HEK293 (cell line): ENCODE measurements at regions not wholly inside any gene's neighbourhood (a gene's known extent, or its start where the extent isn't known, plus 50 kb on each side); places are given as distances from the start of the nearest gene placed in this dataset.

Source experiments
- CTCF ChIA-PET: fragments of 350-600 bp; formaldehyde crosslinking; extraction: SDS; loops from one replicate; lab custom pipeline; 2021; ENCODE audit warnings: antibody characterized with exemption; lab: Yijun Ruan, JAX
- POLR2A ChIA-PET: fragments of 300-600 bp; formaldehyde crosslinking; extraction: SDS; loops from one replicate; lab custom pipeline; 2020; ENCODE audit warnings: antibody characterized with exemption, inconsistent platforms; lab: Yijun Ruan, JAX
- H3K27ac ChIP-seq: fragments of 200-500 bp; sonication (Bioruptor generic); 2 replicates; pipeline ENCODE4 v1.5.1; 2014; ENCODE audit warnings: low read depth, low read length, control low read depth, inconsistent platforms; ENCODE audit errors: extremely low read depth
- H3K36me3 ChIP-seq, 2 experiments: fragments of 200-500 bp in 1 of 2; sonication (Bioruptor generic) in 1 of 2; 1 replicate in 1 of 2; 2 replicates in 1 of 2; pipeline ENCODE4 v1.5.1; 2014 to 2017; ENCODE audit warnings: inconsistent platforms in 2 of 2, low read length in 2 of 2; ENCODE audit not compliant: control insufficient read depth in 2 of 2, insufficient read depth in 1 of 2
- H3K4me1 ChIP-seq: fragments of 200-500 bp; sonication (Bioruptor generic); 2 replicates; pipeline ENCODE4 v1.5.1; 2014; ENCODE audit warnings: mild to moderate bottlenecking, low read length, inconsistent platforms; ENCODE audit not compliant: control insufficient read depth, insufficient read depth
- H3K4me3 ChIP-seq: 2 replicates; pipeline ENCODE4 v1.5.1; 2011; ENCODE audit warnings: low read depth, mild to moderate bottlenecking, control low read depth, low read length, moderate library complexity
- H3K9me3 ChIP-seq: fragments of 200-500 bp; sonication (Bioruptor generic); 2 replicates; pipeline ENCODE4 v1.5.1; 2014; ENCODE audit warnings: low read depth, low read length, inconsistent platforms; ENCODE audit not compliant: control insufficient read depth, insufficient read depth
- ELK4 ChIP-seq: IDR thresholded peaks from 2 replicates; pipeline ENCODE4 v1.6.1; 2011; ENCODE audit warnings: mild to moderate bottlenecking, low read depth, low read length, borderline replicate concordance
- GLI4 ChIP-seq: fragments of 450-650 bp; formaldehyde crosslinking; IDR thresholded peaks from 2 replicates; pipeline ENCODE4 v1.5.1; 2016; ENCODE audit warnings: missing biosample characterization, missing genetic modification characterization
- GLIS2 ChIP-seq: fragments of 450-650 bp; formaldehyde crosslinking; IDR thresholded peaks from 2 replicates; pipeline ENCODE4 v1.5.1; 2016; ENCODE audit warnings: missing biosample characterization, missing genetic modification characterization
- MZF1 ChIP-seq: fragments of 450-650 bp; formaldehyde crosslinking; IDR thresholded peaks from 2 replicates; pipeline ENCODE4 v1.5.1; 2017; ENCODE audit warnings: missing biosample characterization, missing genetic modification characterization, borderline replicate concordance
- PRDM1 ChIP-seq: fragments of 450-650 bp; formaldehyde crosslinking; IDR thresholded peaks from 2 replicates; pipeline ENCODE4; 2016; ENCODE audit warnings: missing biosample characterization, missing genetic modification characterization
- SETDB1 ChIP-seq: IDR thresholded peaks from one replicate; pipeline ENCODE4 v1.6.1; 2017; ENCODE audit warnings: mild to moderate bottlenecking, low read length, moderate library complexity, mixed read lengths; ENCODE audit not compliant: insufficient read length
- TCF7L2 ChIP-seq: IDR thresholded peaks from 2 replicates; pipeline ENCODE4 v1.6.1; 2011; ENCODE audit warnings: low read depth, mild to moderate bottlenecking, inconsistent platforms, low read length, moderate library complexity, borderline replicate concordance
- ZBTB20 ChIP-seq: fragments of 450-650 bp; formaldehyde crosslinking; IDR thresholded peaks from 2 replicates; pipeline ENCODE4 v1.5.1; 2016; ENCODE audit warnings: missing biosample characterization, missing genetic modification characterization
- ZFHX2 ChIP-seq: fragments of 450-650 bp; formaldehyde crosslinking; conservative IDR thresholded peaks from 2 replicates; pipeline ENCODE4 v1.5.1; 2016; ENCODE audit warnings: missing biosample characterization, missing genetic modification characterization
- ZNF26 ChIP-seq: fragments of 450-650 bp; formaldehyde crosslinking; IDR thresholded peaks from 2 replicates; pipeline ENCODE4 v1.5.1; 2016; ENCODE audit warnings: missing biosample characterization, missing genetic modification characterization
- ZNF266 ChIP-seq: fragments of 450-650 bp; formaldehyde crosslinking; IDR thresholded peaks from 2 replicates; pipeline ENCODE4 v1.5.1; 2016; ENCODE audit warnings: missing biosample characterization, missing genetic modification characterization, low read depth
- ZNF366 ChIP-seq: fragments of 450-650 bp; formaldehyde crosslinking; conservative IDR thresholded peaks from 2 replicates; pipeline ENCODE4 v1.5.1; 2016; ENCODE audit warnings: missing biosample characterization, missing genetic modification characterization
- ZNF555 ChIP-seq: fragments of 450-650 bp; formaldehyde crosslinking; conservative IDR thresholded peaks from 2 replicates; pipeline ENCODE4 v1.5.1; 2017; ENCODE audit warnings: missing biosample characterization, mild to moderate bottlenecking, missing genetic modification characterization, inconsistent platforms
- ZNF580 ChIP-seq: fragments of 450-650 bp; formaldehyde crosslinking; IDR thresholded peaks from 2 replicates; pipeline ENCODE4 v1.5.1; 2016; ENCODE audit warnings: missing biosample characterization, missing genetic modification characterization
- ZNF645 ChIP-seq: fragments of 450-650 bp; formaldehyde crosslinking; IDR thresholded peaks from 2 replicates; pipeline ENCODE4; 2016; ENCODE audit warnings: missing biosample characterization, missing genetic modification characterization
- ZNF660 ChIP-seq: fragments of 450-650 bp; IDR thresholded peaks from 2 replicates; pipeline ENCODE4 v1.5.1; 2018; ENCODE audit warnings: missing biosample characterization, mild to moderate bottlenecking, missing genetic modification characterization
- ZNF776 ChIP-seq: fragments of 450-650 bp; formaldehyde crosslinking; IDR thresholded peaks from 2 replicates; pipeline ENCODE4 v1.5.0; 2017; ENCODE audit warnings: missing biosample characterization, missing genetic modification characterization, borderline replicate concordance
- ZNF777 ChIP-seq: fragments of 450-650 bp; formaldehyde crosslinking; IDR thresholded peaks from 2 replicates; pipeline ENCODE4 v1.5.1; 2017; ENCODE audit warnings: missing biosample characterization, missing genetic modification characterization, borderline replicate concordance
- ZNF792 ChIP-seq: fragments of 450-650 bp; formaldehyde crosslinking; IDR thresholded peaks from 2 replicates; pipeline ENCODE4 v1.5.1; 2016; ENCODE audit warnings: missing biosample characterization, missing genetic modification characterization
- ZSCAN23 ChIP-seq: fragments of 450-650 bp; formaldehyde crosslinking; IDR thresholded peaks from 2 replicates; pipeline ENCODE4 v1.5.1; 2016; ENCODE audit warnings: missing biosample characterization, missing genetic modification characterization
- ZSCAN4 ChIP-seq: fragments of 450-650 bp; formaldehyde crosslinking; IDR thresholded peaks from 2 replicates; pipeline ENCODE4 v1.5.1; 2017; ENCODE audit warnings: missing biosample characterization, missing genetic modification characterization

GRCh38 chr19:30609656-30610270, 237.6 kb downstream of the ZNF536 start (continued):
- TF ChIP-seq SETDB1 (no peak), TCF7L2 (no peak), ZNF366 (tag by site-specific recombination) (peak; percentile 98)

GRCh38 chr19:30608471-30608870, 236.3 kb downstream of the ZNF536 start:
- Histone ChIP-seq H3K27ac (no peak overlapping the region), H3K4me3 (no peak overlapping the region), H3K9me3 (no peaks in the 10 kb centered on the region; the same call in 1 of the 2 replicates), H3K36me3 (no peaks in the 10 kb centered on the region; a peak in 1 of 3 replicates), H3K4me1 (no peaks in the 10 kb centered on the region)
- CTCF ChIA-PET, result interaction anchor here (0.9 to 1.4 kb wide), 2 partner anchors 42 to 892 kb away, joined by 3 read pairs; no protein-coding TSS in a partner anchor
- TF ChIP-seq ZSCAN23 (tag by site-specific recombination) (no peak), PRDM1 (tag by site-specific recombination) (no peak), ZNF26 (no peak), ZNF580 (tag by site-specific recombination) (no peak), ZNF555 (tag by site-specific recombination) (no peak), ZSCAN4 (tag by site-specific recombination) (no peak), ZNF776 (tag by site-specific recombination) (no peak), GLI4 (no peak), GLIS2 (tag by site-specific recombination) (no peak), ZNF645 (tag by site-specific recombination) (no peak), ZNF777 (tag by site-specific recombination) (no peak), ELK4 (no peak), ZBTB20 (tag by site-specific recombination) (no peak), ZFHX2 (tag by site-specific recombination) (no peak), ZNF660 (no peak), MZF1 (tag by site-specific recombination) (no peak), ZNF266 (tag by site-specific recombination) (no peak), ZNF792 (no peak)
- POLR2A ChIA-PET, result no interaction called here
